HCT116 (cell line): ENCODE measurements at regions not wholly inside any gene's neighbourhood (a gene's known extent, or its start where the extent isn't known, plus 50 kb on each side); places are given as distances from the start of the nearest gene placed in this dataset.

Experiments
- EZH2 ChIP-seq: fragments of 200-600 bp; sonication (generic); IDR thresholded peaks from 2 replicates; pipeline ENCODE4 v1.6.1; 2017; ENCODE audit warnings: antibody characterized with exemption, mixed run types
- EZH2phosphoT487 ChIP-seq: fragments of 200-600 bp; IDR thresholded peaks from 2 replicates; pipeline ENCODE4 v1.6.1; 2018; ENCODE audit warnings: antibody characterized with exemption, borderline replicate concordance
- POLR2A ChIP-seq: IDR thresholded peaks from 2 replicates; pipeline ENCODE4 v1.7.0; 2011; ENCODE audit warnings: borderline replicate concordance; ENCODE audit not compliant: insufficient read depth, insufficient read length; ENCODE audit errors: extremely low read depth
- POLR2AphosphoS5 ChIP-seq: IDR thresholded peaks from 2 replicates; pipeline ENCODE4 v1.6.1; 2011; ENCODE audit warnings: mild to moderate bottlenecking, low read depth, low read length, moderate library complexity
- SIN3A ChIP-seq: IDR thresholded peaks from 2 replicates; pipeline ENCODE4 v1.6.1; 2012; ENCODE audit warnings: low read depth
- ZFX ChIP-seq: fragments of 450-650 bp; IDR thresholded peaks from 2 replicates; pipeline ENCODE4 v1.6.1; 2017
- ZNF274 ChIP-seq: fragments of 200-500 bp; sonication (Bioruptor generic); IDR thresholded peaks from 2 replicates; pipeline ENCODE4 v1.6.1; 2014; ENCODE audit warnings: mild to moderate bottlenecking, low read depth, low read length, inconsistent platforms
- TF ChIP-seq, protein P1 (sequence below): IDR thresholded peaks from 2 replicates; pipeline ENCODE4 v1.6.1; 2012
- TF ChIP-seq, protein P2 (sequence below), 3 experiments: fragments of 200-600 bp in 1 of 3; sonication (generic) in 1 of 3; IDR thresholded peaks in 2 of 3; conservative IDR thresholded peaks in 1 of 3; 2 replicates each; pipeline ENCODE4 v1.5.1; 2012 to 2017; ENCODE audit warnings: low read depth in 2 of 3, low read length in 2 of 3, antibody characterized with exemption in 1 of 3, borderline replicate concordance in 1 of 3, control low read depth in 1 of 3, mild to moderate bottlenecking in 1 of 3, mixed read lengths in 1 of 3, mixed run types in 1 of 3, moderate library complexity in 1 of 3; ENCODE audit not compliant: insufficient read depth in 1 of 3
- TF ChIP-seq, protein P3 (sequence below): IDR thresholded peaks from 2 replicates; pipeline ENCODE4 v1.6.1; 2012

DNA sequence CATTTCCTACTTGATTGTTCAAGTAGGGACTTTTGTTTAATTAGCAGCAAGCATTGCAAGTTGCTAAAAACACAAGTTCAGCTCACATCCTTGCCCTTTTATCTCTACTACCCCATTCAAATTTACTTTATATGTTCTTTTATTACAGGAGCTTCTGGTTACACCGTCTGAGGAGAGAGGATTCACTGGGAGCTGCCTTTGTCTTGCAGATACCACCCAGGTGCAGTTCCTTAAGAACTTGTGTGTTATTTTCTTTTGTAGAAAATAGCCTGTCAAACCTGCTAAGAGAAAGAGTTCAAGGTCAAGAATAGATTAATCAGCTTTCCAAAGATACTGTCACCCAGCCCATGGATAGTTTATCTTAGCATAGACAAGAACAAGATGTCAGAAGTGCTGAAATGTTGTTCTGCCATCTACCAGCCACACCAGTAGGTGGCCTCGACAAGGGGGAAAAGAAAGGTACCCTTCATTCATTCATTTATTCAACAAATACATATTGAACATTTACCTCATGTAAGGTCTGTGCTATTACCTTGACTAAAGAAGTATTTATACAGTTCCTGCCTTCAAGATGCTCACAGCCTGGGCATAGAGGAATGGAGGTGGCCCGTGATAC lies 750.3 kb downstream of the MAT2B start:
- TF ChIP-seq ZNF274 = no peak
- no peak for TF ChIP-seq ZFX
- TF ChIP-seq EZH2phosphoT487 = no peak
- TF ChIP-seq POLR2A = no peak
- TF ChIP-seq, protein P1, sequence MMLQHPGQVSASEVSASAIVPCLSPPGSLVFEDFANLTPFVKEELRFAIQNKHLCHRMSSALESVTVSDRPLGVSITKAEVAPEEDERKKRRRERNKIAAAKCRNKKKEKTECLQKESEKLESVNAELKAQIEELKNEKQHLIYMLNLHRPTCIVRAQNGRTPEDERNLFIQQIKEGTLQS = no peak
- TF ChIP-seq SIN3A = no peak
- TF ChIP-seq POLR2AphosphoS5 = no peak
- TF ChIP-seq, protein P2, sequence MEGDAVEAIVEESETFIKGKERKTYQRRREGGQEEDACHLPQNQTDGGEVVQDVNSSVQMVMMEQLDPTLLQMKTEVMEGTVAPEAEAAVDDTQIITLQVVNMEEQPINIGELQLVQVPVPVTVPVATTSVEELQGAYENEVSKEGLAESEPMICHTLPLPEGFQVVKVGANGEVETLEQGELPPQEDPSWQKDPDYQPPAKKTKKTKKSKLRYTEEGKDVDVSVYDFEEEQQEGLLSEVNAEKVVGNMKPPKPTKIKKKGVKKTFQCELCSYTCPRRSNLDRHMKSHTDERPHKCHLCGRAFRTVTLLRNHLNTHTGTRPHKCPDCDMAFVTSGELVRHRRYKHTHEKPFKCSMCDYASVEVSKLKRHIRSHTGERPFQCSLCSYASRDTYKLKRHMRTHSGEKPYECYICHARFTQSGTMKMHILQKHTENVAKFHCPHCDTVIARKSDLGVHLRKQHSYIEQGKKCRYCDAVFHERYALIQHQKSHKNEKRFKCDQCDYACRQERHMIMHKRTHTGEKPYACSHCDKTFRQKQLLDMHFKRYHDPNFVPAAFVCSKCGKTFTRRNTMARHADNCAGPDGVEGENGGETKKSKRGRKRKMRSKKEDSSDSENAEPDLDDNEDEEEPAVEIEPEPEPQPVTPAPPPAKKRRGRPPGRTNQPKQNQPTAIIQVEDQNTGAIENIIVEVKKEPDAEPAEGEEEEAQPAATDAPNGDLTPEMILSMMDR (IDR thresholded peaks at IDR 0.05 in 2 of 3, conservative IDR thresholded peaks at IDR 0.05 in 1 of 3; ENCODE audit: borderline replicate concordance in 1 of 3, insufficient read depth in 1 of 3, low read depth in 2 of 3, low read length in 2 of 3) = no peak
- TF ChIP-seq, protein P3, sequence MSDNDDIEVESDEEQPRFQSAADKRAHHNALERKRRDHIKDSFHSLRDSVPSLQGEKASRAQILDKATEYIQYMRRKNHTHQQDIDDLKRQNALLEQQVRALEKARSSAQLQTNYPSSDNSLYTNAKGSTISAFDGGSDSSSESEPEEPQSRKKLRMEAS = no peak
- no peak for TF ChIP-seq EZH2
